ENCODE measurements at regions not wholly inside any gene's neighbourhood (a gene's known extent, or its start where the extent isn't known, plus 50 kb on each side); places are given as distances from the start of the nearest gene placed in this dataset.

DNA sequence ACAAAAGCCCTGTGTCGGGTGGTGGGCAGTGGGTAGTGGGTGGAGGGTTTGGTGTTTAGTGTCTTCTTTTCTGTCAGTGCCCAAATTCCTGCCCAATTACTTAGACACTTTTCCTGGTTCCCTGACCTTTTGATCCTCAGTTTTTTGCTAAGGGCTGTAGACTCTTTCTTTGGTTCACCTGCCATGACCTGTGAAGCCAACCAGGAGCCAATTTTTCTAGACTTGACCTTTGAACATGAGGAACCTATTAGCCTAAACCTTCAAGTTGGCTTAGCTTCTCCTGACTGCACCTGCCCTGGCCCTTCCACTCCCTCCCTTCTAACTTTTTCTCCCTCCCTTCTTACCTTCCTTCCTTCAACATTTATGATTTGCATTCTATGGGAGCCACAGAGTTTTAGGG, 94.5 kb downstream of the MID1IP1 start:
- Histone ChIP-seq H3F3A (ENCODE audit: insufficient read depth, low read length, poor library complexity, severe bottlenecking) (no peaks in the 10 kb centered on the region), H3K27me3 (ENCODE audit: insufficient read depth, low read depth, low read length) (no peaks in the 10 kb centered on the region), H3K36me3 (ENCODE audit: insufficient read depth, low read length) (no peaks in the 10 kb centered on the region), H3K27ac (ENCODE audit: low read length) (no peak overlapping the region), H4K20me1 (ENCODE audit: insufficient read depth) (no peaks in the 10 kb centered on the region), H3K79me2 (replicated peaks; ENCODE audit: insufficient read depth, low read length) (no peaks in the 10 kb centered on the region), H3K9me2 (ENCODE audit: insufficient read depth, low read length) (no peaks in the 10 kb centered on the region), H3K9ac (ENCODE audit: low read length) (no peak overlapping the region), H2AFZ (ENCODE audit: low read depth, low read length) (no peak overlapping the region), H3K4me3 (ENCODE audit: low read length) (no peak overlapping the region), H3K4me2 (ENCODE audit: low read length) (no peak overlapping the region), H3K9me3 (ENCODE audit: low read length) (no peaks in the 10 kb centered on the region)
- TF ChIP-seq EZH2 (IDR thresholded peaks at IDR 0.05; ENCODE audit: borderline replicate concordance, insufficient read depth, low read length, poor library complexity, severe bottlenecking) (no peak), SMC3 (conservative IDR thresholded peaks at IDR 0.05; ENCODE audit: poor library complexity) (no peak), RAD21 (conservative IDR thresholded peaks at IDR 0.05) (no peak), EP300 (conservative IDR thresholded peaks at IDR 0.05; ENCODE audit: poor library complexity, severe bottlenecking) (no peak), MXI1 (conservative IDR thresholded peaks at IDR 0.05; ENCODE audit: poor library complexity, severe bottlenecking) (no peak), POLR2AphosphoS5 (IDR thresholded peaks at IDR 0.05) (no peak), TAF1 (IDR thresholded peaks at IDR 0.05; ENCODE audit: low read depth) (no peak)
- TF ChIP-seq, protein P1, sequence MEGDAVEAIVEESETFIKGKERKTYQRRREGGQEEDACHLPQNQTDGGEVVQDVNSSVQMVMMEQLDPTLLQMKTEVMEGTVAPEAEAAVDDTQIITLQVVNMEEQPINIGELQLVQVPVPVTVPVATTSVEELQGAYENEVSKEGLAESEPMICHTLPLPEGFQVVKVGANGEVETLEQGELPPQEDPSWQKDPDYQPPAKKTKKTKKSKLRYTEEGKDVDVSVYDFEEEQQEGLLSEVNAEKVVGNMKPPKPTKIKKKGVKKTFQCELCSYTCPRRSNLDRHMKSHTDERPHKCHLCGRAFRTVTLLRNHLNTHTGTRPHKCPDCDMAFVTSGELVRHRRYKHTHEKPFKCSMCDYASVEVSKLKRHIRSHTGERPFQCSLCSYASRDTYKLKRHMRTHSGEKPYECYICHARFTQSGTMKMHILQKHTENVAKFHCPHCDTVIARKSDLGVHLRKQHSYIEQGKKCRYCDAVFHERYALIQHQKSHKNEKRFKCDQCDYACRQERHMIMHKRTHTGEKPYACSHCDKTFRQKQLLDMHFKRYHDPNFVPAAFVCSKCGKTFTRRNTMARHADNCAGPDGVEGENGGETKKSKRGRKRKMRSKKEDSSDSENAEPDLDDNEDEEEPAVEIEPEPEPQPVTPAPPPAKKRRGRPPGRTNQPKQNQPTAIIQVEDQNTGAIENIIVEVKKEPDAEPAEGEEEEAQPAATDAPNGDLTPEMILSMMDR (IDR thresholded peaks at IDR 0.05; ENCODE audit: poor library complexity, severe bottlenecking), result no peak
- TF ChIP-seq, protein P2, sequence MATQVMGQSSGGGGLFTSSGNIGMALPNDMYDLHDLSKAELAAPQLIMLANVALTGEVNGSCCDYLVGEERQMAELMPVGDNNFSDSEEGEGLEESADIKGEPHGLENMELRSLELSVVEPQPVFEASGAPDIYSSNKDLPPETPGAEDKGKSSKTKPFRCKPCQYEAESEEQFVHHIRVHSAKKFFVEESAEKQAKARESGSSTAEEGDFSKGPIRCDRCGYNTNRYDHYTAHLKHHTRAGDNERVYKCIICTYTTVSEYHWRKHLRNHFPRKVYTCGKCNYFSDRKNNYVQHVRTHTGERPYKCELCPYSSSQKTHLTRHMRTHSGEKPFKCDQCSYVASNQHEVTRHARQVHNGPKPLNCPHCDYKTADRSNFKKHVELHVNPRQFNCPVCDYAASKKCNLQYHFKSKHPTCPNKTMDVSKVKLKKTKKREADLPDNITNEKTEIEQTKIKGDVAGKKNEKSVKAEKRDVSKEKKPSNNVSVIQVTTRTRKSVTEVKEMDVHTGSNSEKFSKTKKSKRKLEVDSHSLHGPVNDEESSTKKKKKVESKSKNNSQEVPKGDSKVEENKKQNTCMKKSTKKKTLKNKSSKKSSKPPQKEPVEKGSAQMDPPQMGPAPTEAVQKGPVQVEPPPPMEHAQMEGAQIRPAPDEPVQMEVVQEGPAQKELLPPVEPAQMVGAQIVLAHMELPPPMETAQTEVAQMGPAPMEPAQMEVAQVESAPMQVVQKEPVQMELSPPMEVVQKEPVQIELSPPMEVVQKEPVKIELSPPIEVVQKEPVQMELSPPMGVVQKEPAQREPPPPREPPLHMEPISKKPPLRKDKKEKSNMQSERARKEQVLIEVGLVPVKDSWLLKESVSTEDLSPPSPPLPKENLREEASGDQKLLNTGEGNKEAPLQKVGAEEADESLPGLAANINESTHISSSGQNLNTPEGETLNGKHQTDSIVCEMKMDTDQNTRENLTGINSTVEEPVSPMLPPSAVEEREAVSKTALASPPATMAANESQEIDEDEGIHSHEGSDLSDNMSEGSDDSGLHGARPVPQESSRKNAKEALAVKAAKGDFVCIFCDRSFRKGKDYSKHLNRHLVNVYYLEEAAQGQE (IDR thresholded peaks at IDR 0.05; ENCODE audit: borderline replicate concordance), result no peak

DNA sequence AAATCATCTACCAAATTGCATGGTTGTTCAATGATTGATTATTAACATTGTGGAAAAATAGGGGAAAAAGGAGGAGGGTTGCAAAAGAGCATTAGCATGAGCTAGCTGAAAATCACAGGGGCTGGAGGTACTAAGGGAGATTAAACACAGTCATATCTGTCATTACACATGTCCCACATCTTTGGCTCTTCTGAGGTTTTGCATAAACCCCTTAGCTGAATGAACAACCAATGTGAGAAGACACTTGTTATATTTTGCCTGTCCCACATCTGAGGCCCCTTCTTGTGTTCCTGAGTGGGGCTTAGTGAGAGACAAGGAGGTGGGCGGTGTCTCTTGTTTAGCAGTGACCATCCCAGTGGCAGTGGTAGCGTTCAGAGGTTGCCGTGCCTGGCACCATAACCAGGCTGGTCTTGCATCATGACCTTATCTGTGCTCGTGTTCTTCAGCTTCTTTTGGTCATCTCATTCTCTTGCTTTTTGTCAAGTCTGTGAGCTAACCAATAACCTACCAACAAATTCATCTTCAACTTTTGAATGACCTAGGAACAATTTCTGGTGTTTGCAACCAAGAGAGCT, 95.6 kb downstream of the MID1IP1 start:
- Histone ChIP-seq H3K79me2 (replicated peaks; ENCODE audit: insufficient read depth, low read length) (no peaks in the 10 kb centered on the region), H3K9me2 (ENCODE audit: insufficient read depth, low read length) (no peaks in the 10 kb centered on the region), H4K20me1 (ENCODE audit: insufficient read depth) (no peaks in the 10 kb centered on the region), H3F3A (ENCODE audit: insufficient read depth, low read length, poor library complexity, severe bottlenecking) (no peaks in the 10 kb centered on the region), H3K4me2 (ENCODE audit: low read length) (no peak overlapping the region), H3K4me3 (ENCODE audit: low read length) (no peak overlapping the region), H2AFZ (ENCODE audit: low read depth, low read length) (no peak overlapping the region), H3K27ac (ENCODE audit: low read length) (no peak overlapping the region), H3K36me3 (ENCODE audit: insufficient read depth, low read length) (no peaks in the 10 kb centered on the region), H3K9ac (ENCODE audit: low read length) (no peak overlapping the region), H3K27me3 (ENCODE audit: insufficient read depth, low read depth, low read length) (no peaks in the 10 kb centered on the region), H3K9me3 (ENCODE audit: low read length) (no peaks in the 10 kb centered on the region)
- TF ChIP-seq MXI1 (conservative IDR thresholded peaks at IDR 0.05; ENCODE audit: poor library complexity, severe bottlenecking), result no peak
- TF ChIP-seq POLR2AphosphoS5 (IDR thresholded peaks at IDR 0.05), result no peak
